ENCODE measurements at regions not wholly inside any gene's neighbourhood (a gene's known extent, or its start where the extent isn't known, plus 50 kb on each side); places are given as distances from the start of the nearest gene placed in this dataset.
"Not testable (repeated sequence)": the region's sequence is repeated elsewhere in the genome, so short reads cannot be mapped to it uniquely, and the experiment has no call there.

DNA sequence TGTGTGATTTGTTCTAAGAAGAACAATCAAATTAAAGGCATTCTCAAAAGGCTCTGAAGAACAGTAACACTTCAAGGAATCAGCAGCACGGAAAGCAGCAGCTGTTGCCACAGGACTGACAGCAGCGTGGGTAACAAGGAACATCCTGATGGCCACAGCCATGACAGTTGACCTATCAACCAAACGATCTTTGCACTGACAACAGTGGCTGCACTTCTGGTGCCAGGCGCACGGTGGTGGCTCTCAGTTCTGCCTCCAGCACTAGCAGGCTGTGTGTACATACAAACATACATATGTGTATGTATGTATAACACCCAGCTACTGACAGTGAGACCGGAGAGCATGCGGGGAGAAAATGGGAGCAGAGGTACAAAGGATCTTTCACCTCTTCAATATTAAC lies 114.1 kb downstream of the ZFAND4 start:
- Histone ChIP-seq H3K4me1 (ENCODE audit: control insufficient read depth, extremely low read depth, insufficient read depth, low read length) (no peaks in the 10 kb centered on the region), H3K9ac (ENCODE audit: insufficient read depth, low read length) (no peak overlapping the region), H3K4me3 (replicated peaks in 1 of 4; ENCODE audit: control extremely low read depth in 1 of 4, insufficient read depth in 1 of 4, low read depth in 3 of 4, low read length in 4 of 4) (no peak overlapping the region), H3K9me3 (ENCODE audit: control insufficient read depth, insufficient read depth, low read depth, low read length) (no peaks in the 10 kb centered on the region), H3K4me2 (ENCODE audit: extremely low read depth, insufficient read depth, low read length) (no peak overlapping the region), H3K79me2 (ENCODE audit: control insufficient read depth, insufficient read depth, low read length) (no peaks in the 10 kb centered on the region), H2AFZ (ENCODE audit: low read length) (no peak overlapping the region), H3K36me3 (ENCODE audit: control insufficient read depth, insufficient read depth, low read length) (no peaks in the 10 kb centered on the region), H4K20me1 (ENCODE audit: control insufficient read depth, extremely low read depth, insufficient read depth, low read length) (no peaks in the 10 kb centered on the region), H3K27me3 (ENCODE audit: control insufficient read depth, insufficient read depth, low read length) (no peaks in the 10 kb centered on the region), H3K27ac (ENCODE audit: insufficient read depth, low read length) (no peak overlapping the region)
- TF ChIP-seq, protein P1, sequence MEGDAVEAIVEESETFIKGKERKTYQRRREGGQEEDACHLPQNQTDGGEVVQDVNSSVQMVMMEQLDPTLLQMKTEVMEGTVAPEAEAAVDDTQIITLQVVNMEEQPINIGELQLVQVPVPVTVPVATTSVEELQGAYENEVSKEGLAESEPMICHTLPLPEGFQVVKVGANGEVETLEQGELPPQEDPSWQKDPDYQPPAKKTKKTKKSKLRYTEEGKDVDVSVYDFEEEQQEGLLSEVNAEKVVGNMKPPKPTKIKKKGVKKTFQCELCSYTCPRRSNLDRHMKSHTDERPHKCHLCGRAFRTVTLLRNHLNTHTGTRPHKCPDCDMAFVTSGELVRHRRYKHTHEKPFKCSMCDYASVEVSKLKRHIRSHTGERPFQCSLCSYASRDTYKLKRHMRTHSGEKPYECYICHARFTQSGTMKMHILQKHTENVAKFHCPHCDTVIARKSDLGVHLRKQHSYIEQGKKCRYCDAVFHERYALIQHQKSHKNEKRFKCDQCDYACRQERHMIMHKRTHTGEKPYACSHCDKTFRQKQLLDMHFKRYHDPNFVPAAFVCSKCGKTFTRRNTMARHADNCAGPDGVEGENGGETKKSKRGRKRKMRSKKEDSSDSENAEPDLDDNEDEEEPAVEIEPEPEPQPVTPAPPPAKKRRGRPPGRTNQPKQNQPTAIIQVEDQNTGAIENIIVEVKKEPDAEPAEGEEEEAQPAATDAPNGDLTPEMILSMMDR (conservative IDR thresholded peaks at IDR 0.05 in 1 of 2, IDR thresholded peaks at IDR 0.05 in 1 of 2; ENCODE audit: low read depth in 1 of 2, low read length in 2 of 2): no peak
- TF ChIP-seq EZH2 (IDR thresholded peaks at IDR 0.05; ENCODE audit: low read length, missing control alignments): no peak
- DNase-seq (ENCODE audit: low read depth in 2 of 2): no peak

DNA sequence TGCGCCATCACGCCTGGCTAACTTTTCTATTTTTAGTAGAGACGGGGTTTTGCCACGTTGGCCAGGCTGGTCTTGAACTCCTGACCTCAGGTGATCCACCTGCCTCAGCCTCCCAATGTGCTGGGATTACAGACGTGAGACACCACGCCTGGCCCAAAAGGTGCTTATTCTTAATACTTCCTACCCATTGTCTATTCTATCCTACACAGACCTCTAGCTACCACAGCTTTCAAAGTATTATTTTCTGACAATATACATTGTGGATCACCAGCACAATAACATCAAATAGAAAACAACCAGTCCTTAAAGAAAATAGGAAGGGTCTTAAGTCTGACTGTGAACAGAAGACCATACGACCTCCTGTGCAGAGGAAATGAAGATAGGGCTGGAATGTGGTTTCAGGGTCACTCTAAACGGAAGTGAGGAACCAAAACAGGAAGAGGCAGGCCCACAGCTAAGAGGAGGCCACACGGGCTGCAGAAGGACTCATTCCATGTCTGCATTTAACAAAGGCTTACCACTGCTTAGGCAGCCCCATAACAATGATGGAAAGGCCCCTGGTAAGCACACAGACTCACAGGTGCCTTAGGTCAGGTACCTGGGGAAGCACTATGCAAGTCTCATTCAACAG lies 115.2 kb downstream of the ZFAND4 start:
- no peaks in the 10 kb centered on the region for H4K20me1 ChIP-seq (ENCODE audit: control insufficient read depth, extremely low read depth, insufficient read depth, low read length)
- TF ChIP-seq EZH2 (IDR thresholded peaks at IDR 0.05; ENCODE audit: low read length, missing control alignments): no peak
- TF ChIP-seq, protein P1 (conservative IDR thresholded peaks at IDR 0.05 in 1 of 2, IDR thresholded peaks at IDR 0.05 in 1 of 2; ENCODE audit: low read depth in 1 of 2, low read length in 2 of 2): no peak
- no peak overlapping the region for H3K4me2 ChIP-seq (ENCODE audit: extremely low read depth, insufficient read depth, low read length)

DNA sequence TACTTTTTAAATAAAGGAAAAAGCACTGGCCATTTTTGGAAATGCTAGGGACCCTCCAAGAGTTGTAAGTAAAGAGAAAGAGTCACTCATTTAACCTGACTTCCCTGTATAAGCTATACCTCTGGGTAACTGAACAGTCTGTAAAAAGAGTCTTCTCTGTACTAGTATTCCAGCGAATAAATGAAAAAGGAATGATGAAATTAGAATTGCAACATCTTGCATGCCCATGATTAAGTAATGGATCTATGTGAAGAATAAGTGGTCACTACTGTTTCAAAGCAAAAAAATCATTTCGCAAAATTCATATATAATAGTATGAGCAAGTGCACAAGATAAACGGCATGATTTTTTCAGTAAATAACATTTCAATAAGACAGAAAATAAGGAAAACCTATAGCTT lies 116.8 kb downstream of the ZFAND4 start:
- no peak overlapping the region for H3K9ac ChIP-seq (ENCODE audit: insufficient read depth, low read length)
- H3K27ac ChIP-seq (ENCODE audit: insufficient read depth, low read length): no peak overlapping the region
- DNase-seq (ENCODE audit: low read depth in 2 of 2): peak in 1 of 2 donors; percentile 51
- TF ChIP-seq EZH2 (IDR thresholded peaks at IDR 0.05; ENCODE audit: low read length, missing control alignments): no peak
- TF ChIP-seq, protein P1 (conservative IDR thresholded peaks at IDR 0.05 in 1 of 2, IDR thresholded peaks at IDR 0.05 in 1 of 2; ENCODE audit: low read depth in 1 of 2, low read length in 2 of 2): no peak
- no peak overlapping the region for H2AFZ ChIP-seq (ENCODE audit: low read length)
- H3K36me3 ChIP-seq (ENCODE audit: control insufficient read depth, insufficient read depth, low read length): no peaks in the 10 kb centered on the region
- H3K27me3 ChIP-seq (ENCODE audit: control insufficient read depth, insufficient read depth, low read length): no peaks in the 10 kb centered on the region
- H3K79me2 ChIP-seq (ENCODE audit: control insufficient read depth, insufficient read depth, low read length): no peaks in the 10 kb centered on the region
- H3K9me3 ChIP-seq (ENCODE audit: control insufficient read depth, insufficient read depth, low read depth, low read length): no peaks in the 10 kb centered on the region
- H3K4me1 ChIP-seq (ENCODE audit: control insufficient read depth, extremely low read depth, insufficient read depth, low read length): no peaks in the 10 kb centered on the region
- H3K4me3 ChIP-seq (replicated peaks in 1 of 4; ENCODE audit: control extremely low read depth in 1 of 4, insufficient read depth in 1 of 4, low read depth in 3 of 4, low read length in 4 of 4): no peak overlapping the region
- H3K4me2 ChIP-seq (ENCODE audit: extremely low read depth, insufficient read depth, low read length): no peak overlapping the region
- no peaks in the 10 kb centered on the region for H4K20me1 ChIP-seq (ENCODE audit: control insufficient read depth, extremely low read depth, insufficient read depth, low read length)

More for the DNA sequence above, 115.2 kb downstream of the ZFAND4 start:
- Histone ChIP-seq H3K9me3 (ENCODE audit: control insufficient read depth, insufficient read depth, low read depth, low read length) (no peaks in the 10 kb centered on the region), H3K4me1 (ENCODE audit: control insufficient read depth, extremely low read depth, insufficient read depth, low read length) (no peaks in the 10 kb centered on the region), H3K79me2 (ENCODE audit: control insufficient read depth, insufficient read depth, low read length) (no peaks in the 10 kb centered on the region), H3K9ac (ENCODE audit: insufficient read depth, low read length) (no peak overlapping the region), H3K36me3 (ENCODE audit: control insufficient read depth, insufficient read depth, low read length) (no peaks in the 10 kb centered on the region), H2AFZ (ENCODE audit: low read length) (no peak overlapping the region), H3K27ac (ENCODE audit: insufficient read depth, low read length) (no peak overlapping the region), H3K4me3 (replicated peaks in 1 of 4; ENCODE audit: control extremely low read depth in 1 of 4, insufficient read depth in 1 of 4, low read depth in 3 of 4, low read length in 4 of 4) (no peak overlapping the region), H3K27me3 (ENCODE audit: control insufficient read depth, insufficient read depth, low read length) (no peaks in the 10 kb centered on the region)
- DNase-seq (ENCODE audit: low read depth in 2 of 2): no peak

DNA sequence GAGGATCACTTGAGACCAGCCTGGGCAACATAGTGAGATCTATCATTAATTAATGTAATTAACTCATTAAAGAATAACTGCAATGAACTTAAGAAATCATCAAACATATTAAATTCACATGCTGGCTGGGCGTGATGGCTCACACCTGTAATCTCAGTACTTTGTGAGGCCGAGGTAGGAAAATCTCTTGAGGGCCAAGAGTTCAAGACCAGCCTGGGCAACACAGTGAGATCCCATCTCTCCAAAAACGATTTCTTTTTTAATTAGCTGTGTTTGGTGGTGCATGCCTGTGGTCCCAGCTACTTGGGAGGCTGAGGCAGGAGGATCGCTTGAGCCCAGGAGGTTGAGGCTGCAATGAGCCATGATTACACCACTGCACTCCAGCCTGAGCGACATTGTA lies 117.2 kb downstream of the ZFAND4 start:
- H3K9ac ChIP-seq (ENCODE audit: insufficient read depth, low read length); H3K79me2 ChIP-seq (ENCODE audit: control insufficient read depth, insufficient read depth, low read length); H3K4me2 ChIP-seq (ENCODE audit: extremely low read depth, insufficient read depth, low read length); H3K36me3 ChIP-seq (ENCODE audit: control insufficient read depth, insufficient read depth, low read length); H4K20me1 ChIP-seq (ENCODE audit: control insufficient read depth, extremely low read depth, insufficient read depth, low read length); H3K27ac ChIP-seq (ENCODE audit: insufficient read depth, low read length); DNase-seq (ENCODE audit: low read depth in 2 of 2); H3K4me3 ChIP-seq (replicated peaks in 1 of 4; ENCODE audit: control extremely low read depth in 1 of 4, insufficient read depth in 1 of 4, low read depth in 3 of 4, low read length in 4 of 4); H3K4me1 ChIP-seq (ENCODE audit: control insufficient read depth, extremely low read depth, insufficient read depth, low read length); H3K9me3 ChIP-seq (ENCODE audit: control insufficient read depth, insufficient read depth, low read depth, low read length); H3K27me3 ChIP-seq (ENCODE audit: control insufficient read depth, insufficient read depth, low read length); H2AFZ ChIP-seq (ENCODE audit: low read length): not testable (repeated sequence)

Data from fibroblast of lung (primary cell).